H1 (cell line): ENCODE measurements at regions not wholly inside any gene's neighbourhood (a gene's known extent, or its start where the extent isn't known, plus 50 kb on each side); places are given as distances from the start of the nearest gene placed in this dataset.

ENCODE experiments used
- CTCF ChIA-PET: fragments of 300-600 bp; sonication (Branson Sonifier 250); formaldehyde crosslinking; loops from one replicate; lab custom pipeline; 2021; ENCODE audit not compliant: partially characterized antibody; lab: Charles Lee
- POLR2A ChIA-PET: fragments of 300-600 bp; sonication (Branson Sonifier 250); formaldehyde crosslinking; loops from one replicate; lab custom pipeline; 2021; ENCODE audit warnings: inconsistent platforms; ENCODE audit not compliant: partially characterized antibody; lab: Charles Lee
- DNase-seq, 2 experiments: peaks; one replicate each; pipeline versions ENCODE4 v3.0.0 to v3.0.0-alpha.2; 2010 to 2022; ENCODE audit warnings: low spot score in 2 of 2, low read depth in 1 of 2, mixed read lengths in 1 of 2
- FAIRE-seq: peaks from 2 replicates; lab custom pipeline; 2011; peaks lifted over from hg19 to GRCh38; lab: Jason Lieb, UNC
- H2AFZ ChIP-seq: 2 replicates; pipeline ENCODE4 v1.8.1; 2012; ENCODE audit warnings: low read length, inconsistent platforms
- H2AK5ac ChIP-seq: 2 replicates; pipeline ENCODE4 v1.6.1; 2013; ENCODE audit warnings: low read depth, low read length
- H2BK120ac ChIP-seq: replicated peaks from 2 replicates; pipeline ENCODE3; 2013; ENCODE audit warnings: low read depth, low read length, inconsistent platforms
- H2BK12ac ChIP-seq: 2 replicates; pipeline ENCODE4 v1.6.1; 2013; ENCODE audit warnings: low read depth, low read length
- H2BK15ac ChIP-seq: 2 replicates; pipeline ENCODE4 v1.6.1; 2013; ENCODE audit warnings: low read length
- H2BK20ac ChIP-seq: 2 replicates; pipeline ENCODE4 v1.6.1; 2013; ENCODE audit warnings: low read length
- H2BK5ac ChIP-seq: 2 replicates; pipeline ENCODE4 v1.6.1; 2013; ENCODE audit warnings: low read depth, low read length
- H3K14ac ChIP-seq: 2 replicates; pipeline ENCODE4 v1.6.1; 2013; ENCODE audit warnings: inconsistent platforms; ENCODE audit not compliant: insufficient read length
- H3K18ac ChIP-seq: 2 replicates; pipeline ENCODE4 v1.6.1; 2013; ENCODE audit warnings: low read length; ENCODE audit errors: extremely low read depth
- H3K23ac ChIP-seq: 2 replicates; pipeline ENCODE4 v1.6.1; 2013; ENCODE audit warnings: inconsistent platforms; ENCODE audit not compliant: insufficient read length
- H3K23me2 ChIP-seq: 2 replicates; pipeline ENCODE4 v1.6.1; 2013; ENCODE audit warnings: low read depth, low read length
- H3K27ac ChIP-seq: 2 replicates; pipeline ENCODE4 v1.6.1; 2011; ENCODE audit warnings: low read depth, low read length, inconsistent platforms
- H3K27me3 ChIP-seq, 4 experiments: replicated peaks in 1 of 4; 1 replicate in 1 of 4; 2 replicates in 3 of 4; pipeline versions ENCODE4 v1.6.1 to v1.8.1; 2011 to 2013; ENCODE audit warnings: low read length in 3 of 4, mild to moderate bottlenecking in 3 of 4, inconsistent platforms in 2 of 4, mixed read lengths in 2 of 4, moderate library complexity in 1 of 4; ENCODE audit not compliant: control insufficient read depth in 3 of 4, insufficient read depth in 3 of 4; ENCODE audit errors: extremely low read depth in 1 of 4
- H3K36me3 ChIP-seq, 4 experiments: 2 replicates each; pipeline versions ENCODE4 v1.6.1 to v1.8.1; 2011 to 2013; ENCODE audit warnings: mild to moderate bottlenecking in 4 of 4, low read length in 3 of 4, moderate library complexity in 2 of 4, control low read depth in 1 of 4, inconsistent platforms in 1 of 4; ENCODE audit not compliant: insufficient read depth in 4 of 4, control insufficient read depth in 2 of 4
- H3K4ac ChIP-seq: replicated peaks from 2 replicates; pipeline ENCODE3; 2013; ENCODE audit warnings: low read length, low read depth, mixed read lengths, inconsistent platforms; ENCODE audit not compliant: insufficient read length
- H3K4me1 ChIP-seq, 4 experiments: replicated peaks in 1 of 4; 1 replicate in 1 of 4; 2 replicates in 3 of 4; pipeline versions ENCODE4 v1.6.1 to v1.8.1; 2011 to 2013; ENCODE audit warnings: low read length in 3 of 4, inconsistent platforms in 2 of 4, mixed read lengths in 1 of 4; ENCODE audit not compliant: insufficient read depth in 4 of 4, control insufficient read depth in 3 of 4
- H3K4me2 ChIP-seq, 2 experiments: 2 replicates each; pipeline versions ENCODE4 v1.6.1 to v1.8.1; 2011 to 2013; ENCODE audit warnings: low read depth in 2 of 2, low read length in 2 of 2, control low read depth in 1 of 2, inconsistent platforms in 1 of 2, mild to moderate bottlenecking in 1 of 2; ENCODE audit not compliant: insufficient read depth in 1 of 2
- H3K4me3 ChIP-seq, 4 experiments: fragments of 200-600, 300-600 bp in 1 of 4; sonication (generic), shearing (Covaris generic), sonication (Bioruptor Twin) in 1 of 4; 2 replicates each; pipeline versions ENCODE4 v1.5.1 to v1.8.1; 2011 to 2016; ENCODE audit warnings: low read length in 4 of 4, low read depth in 3 of 4, control low read depth in 2 of 4, inconsistent platforms in 2 of 4, mild to moderate bottlenecking in 2 of 4, mixed read lengths in 1 of 4, moderate library complexity in 1 of 4; ENCODE audit not compliant: insufficient read depth in 2 of 4; ENCODE audit errors: extremely low read depth in 1 of 4
- H3K56ac ChIP-seq: replicated peaks from 2 replicates; pipeline ENCODE3; 2013; ENCODE audit warnings: low read depth, mild to moderate bottlenecking, mixed read lengths, low read length, inconsistent platforms; ENCODE audit not compliant: insufficient read length
- H3K79me1 ChIP-seq: 2 replicates; pipeline ENCODE4 v1.6.1; 2013; ENCODE audit warnings: low read depth, low read length, control low read depth
- H3K79me2 ChIP-seq, 2 experiments: 2 replicates each; pipeline versions ENCODE4 v1.6.1 to v1.8.1; 2012 to 2013; ENCODE audit warnings: low read length in 2 of 2, mild to moderate bottlenecking in 2 of 2, inconsistent platforms in 1 of 2; ENCODE audit not compliant: insufficient read depth in 2 of 2, control insufficient read depth in 1 of 2
- H3K9ac ChIP-seq, 4 experiments: replicated peaks in 1 of 4; 1 replicate in 1 of 4; 2 replicates in 3 of 4; pipeline versions ENCODE4 v1.6.1 to v1.8.1; 2011 to 2013; ENCODE audit warnings: low read depth in 3 of 4, low read length in 3 of 4, control low read depth in 2 of 4, mild to moderate bottlenecking in 2 of 4, moderate library complexity in 2 of 4, inconsistent platforms in 1 of 4; ENCODE audit errors: extremely low read depth in 1 of 4
- H3K9me3 ChIP-seq, 2 experiments: 2 replicates each; pipeline versions ENCODE4 v1.6.1 to v1.8.1; 2012 to 2013; ENCODE audit warnings: mild to moderate bottlenecking in 2 of 2, moderate library complexity in 2 of 2, control low read depth in 1 of 2, inconsistent platforms in 1 of 2, low read depth in 1 of 2, low read length in 1 of 2, mixed read lengths in 1 of 2; ENCODE audit not compliant: insufficient read depth in 2 of 2
- H4K20me1 ChIP-seq, 2 experiments: replicated peaks in 1 of 2; 2 replicates each; pipeline versions ENCODE3 to v1.8.1; 2011 to 2013; ENCODE audit warnings: inconsistent platforms in 2 of 2, low read length in 2 of 2, mild to moderate bottlenecking in 1 of 2; ENCODE audit not compliant: insufficient read depth in 2 of 2, control insufficient read depth in 1 of 2
- H4K5ac ChIP-seq: 2 replicates; pipeline ENCODE4 v1.6.1; 2013; ENCODE audit warnings: low read length, low read depth, mixed read lengths, inconsistent platforms; ENCODE audit not compliant: insufficient read length
- H4K8ac ChIP-seq: 2 replicates; pipeline ENCODE4 v1.8.0; 2013; ENCODE audit warnings: mild to moderate bottlenecking, moderate library complexity, low read length, inconsistent platforms; ENCODE audit not compliant: insufficient read depth; ENCODE audit errors: extremely low read depth
- H4K91ac ChIP-seq: replicated peaks from 2 replicates; pipeline ENCODE3; 2013; ENCODE audit warnings: low read length, mixed read lengths, inconsistent platforms; ENCODE audit not compliant: insufficient read length
- ATF2 ChIP-seq: IDR thresholded peaks from 2 replicates; pipeline ENCODE4 v1.6.1; 2012; ENCODE audit warnings: low read length, inconsistent platforms
- CREB1 ChIP-seq: IDR thresholded peaks from 2 replicates; pipeline ENCODE4 v1.6.1; 2012; ENCODE audit warnings: inconsistent platforms
- RFX5 ChIP-seq: IDR thresholded peaks from 2 replicates; pipeline ENCODE4 v1.6.1; 2011; ENCODE audit warnings: low read depth, low read length, improper control_type of control experiment, borderline replicate concordance
- RNF2 ChIP-seq: fragments of 200-900, 300-1000 bp; sonication (generic); IDR thresholded peaks from 2 replicates; pipeline ENCODE4 v1.7.1; 2016; ENCODE audit warnings: borderline replicate concordance, low read depth, mild to moderate bottlenecking, antibody characterized with exemption, low read length; ENCODE audit not compliant: poor library complexity, severe bottlenecking; ENCODE audit errors: missing control alignments
- SP1 ChIP-seq: IDR thresholded peaks from 2 replicates; pipeline ENCODE4 v1.6.1; 2011; ENCODE audit warnings: low read depth, low read length
- SRF ChIP-seq: IDR thresholded peaks from 2 replicates; pipeline ENCODE4 v1.6.1; 2011; ENCODE audit warnings: mild to moderate bottlenecking, low read depth, low read length, moderate library complexity
- SUZ12 ChIP-seq: fragments of 200-600 bp; sonication (generic); IDR thresholded peaks from 2 replicates; pipeline ENCODE4 v1.6.1; 2012; ENCODE audit warnings: mild to moderate bottlenecking, inconsistent platforms, low read length, moderate library complexity, mixed read lengths
- USF2 ChIP-seq: IDR thresholded peaks from 2 replicates; pipeline ENCODE4 v1.6.1; 2011; ENCODE audit warnings: low read length, improper control_type of control experiment
- WGBS, 2 experiments: shearing (Covaris generic) in 1 of 2; methylation state at CpG; one replicate each; pipeline versions ENCODE4 v1.1.6 to v1.1.7; 2013 to 2015; ENCODE audit warnings: low lambda C conversion rate in 2 of 2, mixed read lengths in 2 of 2, inconsistent platforms in 1 of 2, low coverage in 1 of 2, missing lambda C conversion rate in 1 of 2; ENCODE audit not compliant: insufficient replicate concordance in 2 of 2, insufficient coverage in 1 of 2, insufficient read length in 1 of 2; ENCODE audit errors: extremely low coverage in 1 of 2, missing lambda C conversion rate in 1 of 2; 5-methylcytosine and 5-hydroxymethylcytosine counted together

GRCh38 chr14:55915456-55915855, 202.8 kb upstream of the PELI2 start:
- Histone ChIP-seq H2BK120ac (no peak overlapping the region), H3K4me1 (peaks cover 0 to 3% (median 1%) of the 10 kb centered on the region in 4 experiments; a peak in 1 of 7 replicates), H3K4me3 (no peak overlapping the region), H2BK12ac (no peak overlapping the region), H3K9me3 (no peaks in the 10 kb centered on the region), H3K14ac (no peak overlapping the region), H3K4ac (no peak overlapping the region), H4K91ac (no peak overlapping the region), H2AK5ac (no peak overlapping the region), H3K79me1 (no peaks in the 10 kb centered on the region), H2BK5ac (no peak overlapping the region), H3K27ac (no peak overlapping the region), H2BK15ac (no peak overlapping the region), H4K5ac (no peak overlapping the region), H3K23me2 (no peaks in the 10 kb centered on the region), H3K9ac (no peak overlapping the region), H3K79me2 (no peaks in the 10 kb centered on the region), H2AFZ (no peak overlapping the region), H3K4me2 (no peak overlapping the region), H3K27me3 (no peaks in the 10 kb centered on the region), H3K36me3 (no peaks in the 10 kb centered on the region), H3K56ac (no peak overlapping the region), H4K20me1 (no peaks in the 10 kb centered on the region), H3K18ac (no peak overlapping the region), H4K8ac (no peak overlapping the region), H3K23ac (no peak overlapping the region), H2BK20ac (no peak overlapping the region)
- 90% methylated on average over 1 of the region's 1 CpG; no CpG with 5 or more reads in 1 of the 2 experiments for WGBS, 2 experiments
- TF ChIP-seq RFX5: no peak
- no peak for TF ChIP-seq USF2
- TF ChIP-seq SP1: no peak
- no peak for TF ChIP-seq CREB1
- TF ChIP-seq ATF2: no peak
- TF ChIP-seq RNF2: no peak
- TF ChIP-seq SUZ12: no peak
- no peak for TF ChIP-seq SRF
- CTCF ChIA-PET: no interaction called here
- FAIRE-seq (no peak), DNase-seq (no peak)
- POLR2A ChIA-PET: interaction anchor here (1.4 kb wide), 1 partner anchor 163 kb away, joined by 3 read pairs; no protein-coding TSS in a partner anchor
